SK-N-MC (cell line): ENCODE measurements at regions not wholly inside any gene's neighbourhood (a gene's known extent, or its start where the extent isn't known, plus 50 kb on each side); places are given as distances from the start of the nearest gene placed in this dataset.

Experiments used
- EZH2 ChIP-seq: fragments of 200-600 bp; sonication (generic); IDR thresholded peaks from one replicate; pipeline ENCODE4 v1.6.1; 2017; ENCODE audit warnings: antibody characterized with exemption
- FOXP2 ChIP-seq: optimal IDR thresholded peaks from 2 replicates; pipeline ENCODE3; 2011; ENCODE audit warnings: mild to moderate bottlenecking, moderate library complexity; ENCODE audit not compliant: insufficient read depth; ENCODE audit errors: extremely low read length, control extremely low read depth
- POLR2AphosphoS5 ChIP-seq: IDR thresholded peaks from 2 replicates; pipeline ENCODE4 v1.6.1; 2012; ENCODE audit warnings: mild to moderate bottlenecking, low read depth, low read length, borderline replicate concordance

DNA sequence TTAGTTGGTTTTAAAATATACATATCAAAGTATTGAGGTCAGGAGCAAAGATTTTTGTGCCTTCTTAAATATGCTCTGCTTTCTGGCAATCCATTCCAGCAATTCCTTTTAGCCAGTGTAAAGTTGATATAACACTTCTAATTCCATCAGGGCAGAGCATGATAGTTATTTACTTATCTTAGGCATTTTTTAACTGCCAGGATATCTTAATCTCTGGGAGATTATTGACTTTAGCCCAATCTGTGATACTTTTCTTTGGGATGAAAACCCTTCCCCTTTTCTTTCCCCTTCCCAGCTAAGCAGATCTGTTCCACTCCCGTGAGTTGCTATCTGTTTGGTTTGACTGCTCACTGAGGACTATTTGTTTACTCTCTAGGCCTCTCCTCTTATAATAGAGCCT lies 168.7 kb upstream of the RSPO3 start:
- TF ChIP-seq EZH2 (no peak), POLR2AphosphoS5 (no peak), FOXP2 (no peak)
